ENCODE measurements at regions not wholly inside any gene's neighbourhood (a gene's known extent, or its start where the extent isn't known, plus 50 kb on each side); places are given as distances from the start of the nearest gene placed in this dataset.

- TF ChIP-seq CTCF (IDR thresholded peaks at IDR 0.05 in 8 of 11, conservative IDR thresholded peaks at IDR 0.05 in 3 of 11) (no peak), POLR2A (IDR thresholded peaks at IDR 0.05) (no peak), POLR2AphosphoS5 (IDR thresholded peaks at IDR 0.05) (no peak)
These were observed 56.4 kb upstream of the CHRNB4 start for GRCh38 chr15:78697449-78697848.
